Upper lobe of left lung (tissue), 6 donors: ENCODE measurements at regions not wholly inside any gene's neighbourhood (a gene's known extent, or its start where the extent isn't known, plus 50 kb on each side); places are given as distances from the start of the nearest gene placed in this dataset.

ENCODE experiments used
- ATAC-seq, 2 donors: fragments of 200-7000 bp; cut with Tn5 transposase; one replicate each; pipeline ENCODE4 v1.9.1; 2022; ENCODE audit warnings: mild to moderate bottlenecking in 2 of 2, moderate library complexity in 2 of 2; ENCODE audit not compliant: low FRiP score in 2 of 2
- DNase-seq, 2 donors: peaks; one replicate each; pipeline ENCODE4 v3.0.0-alpha.2; 2019 to 2020
- H3K27ac ChIP-seq, 4 donors: fragments of 200-600 bp; sonication (generic); one replicate each; pipeline ENCODE4 v1.5.1; 2016 to 2019
- H3K27me3 ChIP-seq, 4 donors: fragments of 200-600 bp; sonication (generic); one replicate each; pipeline ENCODE4 v1.5.1; 2017 to 2019
- H3K36me3 ChIP-seq, 4 donors: fragments of 200-600 bp; sonication (generic); one replicate each; pipeline ENCODE4 v1.5.1; 2016 to 2019
- H3K4me1 ChIP-seq, 4 donors: fragments of 200-600 bp; sonication (generic); one replicate each; pipeline ENCODE4 v1.5.1; 2018 to 2019
- H3K4me3 ChIP-seq, 4 donors: fragments of 200-600 bp; sonication (generic); one replicate each; pipeline ENCODE4 v1.5.1; 2017 to 2019; ENCODE audit warnings: mild to moderate bottlenecking in 2 of 4, moderate library complexity in 1 of 4
- H3K9me3 ChIP-seq, 4 donors: fragments of 200-600 bp; sonication (generic); one replicate each; pipeline ENCODE4 v1.5.1; 2018 to 2019
- EP300 ChIP-seq, 4 donors: sonication (generic); formaldehyde crosslinking; IDR thresholded peaks; one replicate each; pipeline ENCODE4 v1.5.1; 2017; ENCODE audit warnings: antibody characterized with exemption in 4 of 4, control low read depth in 2 of 4
- POLR2A ChIP-seq, 4 donors: fragments of 450-650 bp; IDR thresholded peaks; one replicate each; pipeline ENCODE4 v1.5.1; 2016 to 2017; ENCODE audit warnings: antibody characterized with exemption in 4 of 4, mild to moderate bottlenecking in 2 of 4
- POLR2AphosphoS5 ChIP-seq, 2 donors: sonication (generic); formaldehyde crosslinking; IDR thresholded peaks; one replicate each; pipeline ENCODE4 v1.5.1; 2017; ENCODE audit warnings: antibody characterized with exemption in 2 of 2
- WGBS, 2 donors: methylation state at CpG; one replicate each; pipeline ENCODE4 v1.1.5; 2017 to 2018; 5-methylcytosine and 5-hydroxymethylcytosine counted together
- TF ChIP-seq, protein P1 (sequence below), 6 experiments: fragments of 450-650 bp in 4 of 6; fragments of 200-600 bp in 2 of 6; sonication (generic) in 2 of 6; IDR thresholded peaks; one replicate each; pipeline ENCODE4 v1.5.1; 2016 to 2019; ENCODE audit warnings: antibody characterized with exemption in 6 of 6
- donor health status: DM: no; HTN: no; CAD: no; lungs with moderate emphysema.
- donor health status: DM: no; HTN: yes; CAD: no; lungs with severe emphysema.

DNA sequence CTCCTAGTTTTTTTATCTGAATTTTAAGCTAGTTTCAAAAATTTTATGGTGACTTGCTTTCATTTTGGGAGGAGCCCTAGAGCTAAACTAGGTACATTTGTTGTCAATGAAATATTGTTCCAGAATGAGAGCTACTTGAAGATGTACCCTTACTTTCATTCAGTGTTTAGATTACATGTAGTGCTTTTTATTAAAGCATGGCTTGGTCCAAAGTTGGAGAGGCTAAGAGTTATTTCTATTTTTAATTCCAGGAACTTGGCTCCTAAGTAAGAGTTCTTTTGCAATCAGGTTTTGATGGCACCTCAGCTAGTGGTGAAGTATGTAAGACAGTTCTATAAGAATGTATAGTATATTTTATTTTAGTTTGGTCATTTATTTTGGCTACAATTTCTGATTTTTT lies 165.5 kb downstream of the PRR32 start:
- no peak for TF ChIP-seq POLR2AphosphoS5 (IDR thresholded peaks at IDR 0.05)
- TF ChIP-seq, protein P1, sequence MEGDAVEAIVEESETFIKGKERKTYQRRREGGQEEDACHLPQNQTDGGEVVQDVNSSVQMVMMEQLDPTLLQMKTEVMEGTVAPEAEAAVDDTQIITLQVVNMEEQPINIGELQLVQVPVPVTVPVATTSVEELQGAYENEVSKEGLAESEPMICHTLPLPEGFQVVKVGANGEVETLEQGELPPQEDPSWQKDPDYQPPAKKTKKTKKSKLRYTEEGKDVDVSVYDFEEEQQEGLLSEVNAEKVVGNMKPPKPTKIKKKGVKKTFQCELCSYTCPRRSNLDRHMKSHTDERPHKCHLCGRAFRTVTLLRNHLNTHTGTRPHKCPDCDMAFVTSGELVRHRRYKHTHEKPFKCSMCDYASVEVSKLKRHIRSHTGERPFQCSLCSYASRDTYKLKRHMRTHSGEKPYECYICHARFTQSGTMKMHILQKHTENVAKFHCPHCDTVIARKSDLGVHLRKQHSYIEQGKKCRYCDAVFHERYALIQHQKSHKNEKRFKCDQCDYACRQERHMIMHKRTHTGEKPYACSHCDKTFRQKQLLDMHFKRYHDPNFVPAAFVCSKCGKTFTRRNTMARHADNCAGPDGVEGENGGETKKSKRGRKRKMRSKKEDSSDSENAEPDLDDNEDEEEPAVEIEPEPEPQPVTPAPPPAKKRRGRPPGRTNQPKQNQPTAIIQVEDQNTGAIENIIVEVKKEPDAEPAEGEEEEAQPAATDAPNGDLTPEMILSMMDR (IDR thresholded peaks at IDR 0.05) = no peak
- Histone ChIP-seq H3K4me3 (no peak overlapping the region), H3K9me3 (no peaks in the 10 kb centered on the region), H3K36me3 (no peaks in the 10 kb centered on the region), H3K27ac (no peak overlapping the region), H3K27me3 (no peaks in the 10 kb centered on the region), H3K4me1 (no peaks in the 10 kb centered on the region)
- ATAC-seq (no peak), DNase-seq (no peak)

DNA sequence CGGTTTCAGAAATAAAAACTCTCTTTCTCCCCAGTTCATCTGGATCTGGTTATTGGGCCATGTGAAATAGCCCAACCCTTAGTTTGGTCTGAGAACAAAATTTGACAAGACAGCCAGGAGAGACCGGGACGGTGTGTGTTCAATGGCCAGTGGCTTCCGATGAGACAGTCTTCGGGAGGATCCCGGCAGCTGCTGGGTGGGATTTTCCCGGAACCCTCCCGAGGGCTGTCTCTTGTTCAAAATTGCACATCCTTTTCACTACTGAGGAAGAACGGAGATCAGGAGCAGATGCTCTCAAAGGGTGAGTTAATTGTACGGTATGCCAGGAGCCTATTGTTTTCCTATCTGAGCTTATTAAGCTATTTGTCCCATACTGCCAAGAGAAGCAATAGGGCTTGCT lies 166.5 kb downstream of the PRR32 start:
- H3K4me1 ChIP-seq = no peaks in the 10 kb centered on the region
- no peaks in the 10 kb centered on the region for H3K9me3 ChIP-seq
- no peak for DNase-seq
- H3K27me3 ChIP-seq = no peaks in the 10 kb centered on the region
- 82 to 91% methylated on average over 8 to 10 of the region's 10 CpGs for WGBS, 2 donors
- TF ChIP-seq POLR2AphosphoS5 (IDR thresholded peaks at IDR 0.05) (no peak), POLR2A (IDR thresholded peaks at IDR 0.05) (no peak), EP300 (IDR thresholded peaks at IDR 0.05) (no peak)
- TF ChIP-seq, protein P1 (IDR thresholded peaks at IDR 0.05) = no peak
- no peaks in the 10 kb centered on the region for H3K36me3 ChIP-seq
- H3K27ac ChIP-seq = no peak overlapping the region
- no peak for ATAC-seq
- H3K4me3 ChIP-seq = no peak overlapping the region

DNA sequence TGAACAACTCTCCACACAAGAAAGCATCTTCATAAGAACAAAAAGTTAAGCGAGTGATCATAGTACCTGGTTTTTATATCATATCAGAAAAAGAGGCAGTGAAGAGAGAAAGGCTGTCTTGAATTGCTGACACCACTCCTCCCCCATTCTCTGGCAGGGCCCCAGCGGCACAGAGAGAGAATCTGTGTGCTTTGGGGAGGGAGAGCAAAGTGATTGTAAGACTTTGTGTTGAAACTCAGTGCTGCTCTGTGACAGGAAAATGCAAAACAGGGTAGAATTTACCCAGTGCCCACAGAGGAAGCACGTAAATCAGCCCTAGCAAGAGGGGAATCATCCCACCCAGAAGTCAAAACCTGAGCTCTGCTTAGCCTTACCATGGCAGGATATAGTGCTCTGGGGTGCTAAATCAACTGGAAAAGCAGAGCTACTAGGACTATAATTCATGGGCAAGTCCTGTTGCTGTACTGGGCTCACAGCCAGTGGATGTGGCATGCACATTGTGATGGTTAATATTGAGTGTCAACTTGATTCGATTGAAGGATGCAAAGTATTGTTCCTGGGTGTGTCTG lies 174.6 kb downstream of the PRR32 start:
- 39 to 44% methylated on average over 2 to 4 of the region's 4 CpGs for WGBS, 2 donors
- no peak for DNase-seq
- TF ChIP-seq, protein P1 (IDR thresholded peaks at IDR 0.05) = no peak
- no peaks in the 10 kb centered on the region for H3K9me3 ChIP-seq
- no peak for ATAC-seq
- H3K36me3 ChIP-seq = no peaks in the 10 kb centered on the region
- no peak overlapping the region for H3K4me3 ChIP-seq
- H3K27ac ChIP-seq = no peak overlapping the region
- no peaks in the 10 kb centered on the region for H3K27me3 ChIP-seq
- no peaks in the 10 kb centered on the region for H3K4me1 ChIP-seq

DNA sequence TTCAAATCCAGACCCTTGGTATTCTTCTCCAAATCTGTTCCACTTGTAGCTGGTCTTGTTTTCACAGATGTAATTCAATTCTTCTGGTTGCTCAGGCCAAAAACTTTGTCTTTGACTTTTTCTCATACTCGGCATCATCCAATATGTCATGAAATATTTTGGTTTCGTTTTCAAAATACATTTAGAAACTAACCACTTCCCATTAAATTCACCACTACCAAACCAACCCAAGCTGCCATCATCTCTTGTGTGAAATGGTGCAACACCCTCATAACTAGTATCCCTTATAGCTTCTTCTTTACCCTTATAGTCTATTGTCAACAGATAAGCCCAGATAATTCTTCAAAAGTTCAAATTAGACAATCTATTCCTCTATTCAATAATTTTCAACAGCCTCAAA lies 192.1 kb downstream of the PRR32 start:
- ATAC-seq (no peak), DNase-seq (no peak)
- peaks cover 0 to 6% (median 0%) of the 10 kb centered on the region in 4 donors for H3K9me3 ChIP-seq
- no peaks in the 10 kb centered on the region for H3K27me3 ChIP-seq
- H3K27ac ChIP-seq = no peak overlapping the region
- TF ChIP-seq POLR2AphosphoS5 (IDR thresholded peaks at IDR 0.05) (no peak), EP300 (IDR thresholded peaks at IDR 0.05) (no peak), POLR2A (IDR thresholded peaks at IDR 0.05) (no peak)
- TF ChIP-seq, protein P1 (IDR thresholded peaks at IDR 0.05) = no peak
- WGBS, 2 donors = 68 to 73% methylated on average over 2 of the region's 2 CpGs
- no peaks in the 10 kb centered on the region for H3K4me1 ChIP-seq
- H3K4me3 ChIP-seq = no peak overlapping the region
- no peaks in the 10 kb centered on the region for H3K36me3 ChIP-seq

DNA sequence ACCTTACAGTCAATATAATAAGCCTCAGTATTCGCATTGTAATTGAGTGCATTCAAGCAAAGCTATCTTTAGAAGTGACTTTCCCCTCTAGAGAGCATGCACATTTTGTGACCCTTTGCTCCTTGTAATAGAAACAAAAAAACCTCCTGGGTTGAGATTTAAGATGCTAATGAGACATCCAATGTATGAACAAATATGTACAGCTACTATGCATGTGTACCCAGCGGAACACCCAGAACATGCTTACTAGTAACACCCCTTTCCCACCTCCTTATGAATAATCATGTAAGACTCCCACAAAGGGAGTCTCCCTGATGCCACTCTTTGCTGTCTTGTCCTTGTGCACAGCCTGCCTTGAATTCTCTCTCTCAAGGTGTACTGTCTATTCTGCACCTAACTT lies 205.5 kb downstream of the PRR32 start:
- WGBS, 2 donors = 80 to 94% methylated on average over 2 of the region's 2 CpGs
- Histone ChIP-seq H3K9me3 (no peaks in the 10 kb centered on the region), H3K27me3 (no peaks in the 10 kb centered on the region), H3K36me3 (no peaks in the 10 kb centered on the region), H3K4me1 (no peaks in the 10 kb centered on the region), H3K27ac (no peak overlapping the region), H3K4me3 (no peak overlapping the region)
- DNase-seq (no peak), ATAC-seq (no peak)
- TF ChIP-seq, protein P1 (IDR thresholded peaks at IDR 0.05) = no peak
- TF ChIP-seq POLR2A (IDR thresholded peaks at IDR 0.05) (no peak), EP300 (IDR thresholded peaks at IDR 0.05) (no peak), POLR2AphosphoS5 (IDR thresholded peaks at IDR 0.05) (no peak)
